MM.1S (cell line): ENCODE measurements at regions not wholly inside any gene's neighbourhood (a gene's known extent, or its start where the extent isn't known, plus 50 kb on each side); places are given as distances from the start of the nearest gene placed in this dataset.

Experiments
- DNase-seq: peaks from one replicate; pipeline ENCODE4 v3.0.0-alpha.2; 2015
- H2AFZ ChIP-seq: fragments of 300-600 bp; sonication (generic); 2 replicates; pipeline ENCODE4 v1.6.0; 2016; ENCODE audit warnings: antibody characterized with exemption, low read length
- H3F3A ChIP-seq: fragments of 300-600 bp; sonication (generic); 2 replicates; pipeline ENCODE4 v1.6.1; 2016; ENCODE audit warnings: mild to moderate bottlenecking, antibody characterized with exemption, low read length, moderate library complexity, mixed read lengths; ENCODE audit not compliant: insufficient read depth
- H3K27ac ChIP-seq: fragments of 300-600 bp; sonication (generic); 2 replicates; pipeline ENCODE4 v1.5.1; 2016; ENCODE audit warnings: mild to moderate bottlenecking, low read length
- H3K27me3 ChIP-seq: fragments of 300-600 bp; sonication (generic); replicated peaks from 2 replicates; pipeline ENCODE4 v1.6.0; 2016; ENCODE audit warnings: low read length; ENCODE audit not compliant: insufficient read depth
- H3K36me3 ChIP-seq: fragments of 300-600 bp; sonication (generic); replicated peaks from 2 replicates; pipeline ENCODE4 v1.6.1; 2016; ENCODE audit warnings: mild to moderate bottlenecking, low read length, mixed read lengths; ENCODE audit not compliant: insufficient read depth
- H3K4me1 ChIP-seq: fragments of 300-600 bp; sonication (generic); 2 replicates; pipeline ENCODE4 v1.6.1; 2016; ENCODE audit warnings: low read length, mixed read lengths
- H3K4me2 ChIP-seq: fragments of 300-600 bp; sonication (generic); 2 replicates; pipeline ENCODE4 v1.6.0; 2016; ENCODE audit warnings: low read depth, low read length
- H3K4me3 ChIP-seq: fragments of 300-600 bp; sonication (generic); 2 replicates; pipeline ENCODE4 v1.5.1; 2016; ENCODE audit warnings: low read length, mixed read lengths
- H3K79me2 ChIP-seq: fragments of 300-600 bp; sonication (generic); 2 replicates; pipeline ENCODE4 v1.6.1; 2016; ENCODE audit warnings: mixed run types, low read length, mixed read lengths
- H3K9ac ChIP-seq: fragments of 300-600 bp; sonication (generic); 2 replicates; pipeline ENCODE4 v1.6.1; 2016; ENCODE audit warnings: low read length, mixed read lengths
- H3K9me2 ChIP-seq: fragments of 300-600 bp; sonication (generic); replicated peaks from 2 replicates; pipeline ENCODE4 v1.6.1; 2016; ENCODE audit warnings: mild to moderate bottlenecking, low read length, mixed read lengths; ENCODE audit not compliant: insufficient read depth
- H3K9me3 ChIP-seq: fragments of 300-600 bp; sonication (generic); replicated peaks from 2 replicates; pipeline ENCODE4 v1.6.1; 2016; ENCODE audit warnings: mild to moderate bottlenecking, low read length, mixed read lengths; ENCODE audit not compliant: insufficient read depth
- H4K20me1 ChIP-seq: fragments of 300-600 bp; sonication (generic); 2 replicates; pipeline ENCODE4 v1.6.1; 2016; ENCODE audit warnings: mild to moderate bottlenecking, low read length, moderate library complexity, mixed read lengths; ENCODE audit not compliant: insufficient read depth
- CTCF ChIP-seq: fragments of 300-600 bp; sonication (generic); IDR thresholded peaks from 2 replicates; pipeline ENCODE4 v1.5.1; 2016; ENCODE audit warnings: antibody characterized with exemption, low read length, mixed read lengths
- EZH2 ChIP-seq: fragments of 300-600 bp; sonication (generic); optimal IDR thresholded peaks from 2 replicates; pipeline ENCODE3; 2017; ENCODE audit warnings: low read depth, mild to moderate bottlenecking, antibody characterized with exemption, low read length, mixed read lengths
- EZH2phosphoT487 ChIP-seq: fragments of 300-600 bp; sonication (generic); IDR thresholded peaks from 2 replicates; pipeline ENCODE4 v1.6.1; 2018; ENCODE audit warnings: antibody characterized with exemption, low read length

GRCh38 chr11:25943777-25944661 lies 387.9 kb upstream of the ANO3 start:
- TF ChIP-seq CTCF, result no peak
- no peak for TF ChIP-seq EZH2
- TF ChIP-seq EZH2phosphoT487, result no peak
- H2AFZ ChIP-seq, result no peak overlapping the region
- H3F3A ChIP-seq, result no peaks in the 10 kb centered on the region
- no peaks in the 10 kb centered on the region for H3K9me2 ChIP-seq
- no peaks in the 10 kb centered on the region for H3K9me3 ChIP-seq
- H4K20me1 ChIP-seq, result no peaks in the 10 kb centered on the region
- DNase-seq, result no peak
- H3K36me3 ChIP-seq, result no peaks in the 10 kb centered on the region
- H3K4me1 ChIP-seq, result no peaks in the 10 kb centered on the region
- H3K4me3 ChIP-seq, result no peak overlapping the region
- H3K27ac ChIP-seq, result no peak overlapping the region
- no peak overlapping the region for H3K9ac ChIP-seq
- H3K27me3 ChIP-seq, result no peaks in the 10 kb centered on the region
- no peaks in the 10 kb centered on the region for H3K79me2 ChIP-seq
- H3K4me2 ChIP-seq, result no peak overlapping the region

DNA sequence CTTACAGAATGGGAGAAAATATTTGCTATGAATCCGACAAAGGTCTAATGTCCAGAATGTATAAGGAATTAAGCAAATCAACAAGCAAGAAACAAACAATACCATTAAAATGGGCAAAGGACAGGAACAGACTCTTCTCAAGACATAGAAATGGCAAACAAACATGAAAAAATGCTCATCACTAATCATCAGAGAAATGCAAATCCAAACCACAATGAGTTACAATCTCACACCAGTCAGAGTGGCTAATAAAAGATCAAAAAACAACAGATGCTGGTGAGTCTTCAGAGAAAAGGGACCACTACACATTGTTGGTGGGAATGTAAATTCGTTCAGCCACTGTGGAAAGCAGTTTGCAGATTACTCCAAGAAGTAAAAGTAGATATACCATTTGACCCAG lies 382.0 kb upstream of the ANO3 start:
- Histone ChIP-seq H4K20me1 (no peaks in the 10 kb centered on the region), H3K9me2 (no peaks in the 10 kb centered on the region), H3K9me3 (no peaks in the 10 kb centered on the region), H3F3A (no peaks in the 10 kb centered on the region), H3K4me1 (no peaks in the 10 kb centered on the region), H3K4me3 (no peak overlapping the region), H3K36me3 (no peaks in the 10 kb centered on the region), H3K79me2 (no peaks in the 10 kb centered on the region), H2AFZ (no peak overlapping the region), H3K27me3 (no peaks in the 10 kb centered on the region), H3K4me2 (no peak overlapping the region; the same call in 1 of the 2 replicates), H3K27ac (no peak overlapping the region), H3K9ac (no peak overlapping the region)
- peak; percentile 9 for DNase-seq
- TF ChIP-seq CTCF (no peak), EZH2 (no peak), EZH2phosphoT487 (no peak)

DNA sequence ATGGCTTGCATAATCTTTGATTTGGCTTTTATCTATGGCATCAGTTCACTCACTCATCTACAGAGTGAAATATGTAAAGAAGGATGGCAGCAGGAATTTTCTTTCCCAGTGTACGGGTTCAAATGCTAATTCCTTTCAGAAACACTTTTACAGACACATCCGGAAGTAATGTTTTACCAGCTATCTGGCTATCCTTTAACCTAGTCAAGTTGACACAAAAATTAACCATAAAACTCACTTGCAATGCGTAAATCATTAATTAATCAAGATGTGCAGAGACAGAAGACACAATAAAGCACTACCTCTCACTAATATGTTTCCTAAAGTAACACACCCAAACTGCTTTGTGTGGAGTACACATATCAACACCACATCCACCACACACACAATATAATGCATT lies 378.9 kb upstream of the ANO3 start:
- Histone ChIP-seq H3K27ac (no peak overlapping the region), H3K4me1 (no peaks in the 10 kb centered on the region), H3K9me3 (no peaks in the 10 kb centered on the region), H3K9me2 (no peaks in the 10 kb centered on the region), H3K4me2 (no peak overlapping the region), H3K9ac (no peak overlapping the region), H3F3A (no peaks in the 10 kb centered on the region), H3K79me2 (no peaks in the 10 kb centered on the region), H3K27me3 (no peaks in the 10 kb centered on the region), H2AFZ (no peak overlapping the region), H3K36me3 (no peaks in the 10 kb centered on the region), H4K20me1 (no peaks in the 10 kb centered on the region), H3K4me3 (no peak overlapping the region)
- no peak for DNase-seq
- TF ChIP-seq CTCF, result no peak
- no peak for TF ChIP-seq EZH2
- TF ChIP-seq EZH2phosphoT487, result no peak
